Activated CD4-positive, alpha-beta T cell treated with anti-CD3 and anti-CD28 coated beads for 4 hours (primary cell): ENCODE measurements at regions not wholly inside any gene's neighbourhood (a gene's known extent, or its start where the extent isn't known, plus 50 kb on each side); places are given as distances from the start of the nearest gene placed in this dataset.
"Not testable (repeated sequence)": the region's sequence is repeated elsewhere in the genome, so short reads cannot be mapped to it uniquely, and the experiment has no call there.

Experiments
- DNase-seq, 2 donors: peaks; one replicate each; pipeline ENCODE4 v3.0.0-alpha.2; 2020

DNA sequence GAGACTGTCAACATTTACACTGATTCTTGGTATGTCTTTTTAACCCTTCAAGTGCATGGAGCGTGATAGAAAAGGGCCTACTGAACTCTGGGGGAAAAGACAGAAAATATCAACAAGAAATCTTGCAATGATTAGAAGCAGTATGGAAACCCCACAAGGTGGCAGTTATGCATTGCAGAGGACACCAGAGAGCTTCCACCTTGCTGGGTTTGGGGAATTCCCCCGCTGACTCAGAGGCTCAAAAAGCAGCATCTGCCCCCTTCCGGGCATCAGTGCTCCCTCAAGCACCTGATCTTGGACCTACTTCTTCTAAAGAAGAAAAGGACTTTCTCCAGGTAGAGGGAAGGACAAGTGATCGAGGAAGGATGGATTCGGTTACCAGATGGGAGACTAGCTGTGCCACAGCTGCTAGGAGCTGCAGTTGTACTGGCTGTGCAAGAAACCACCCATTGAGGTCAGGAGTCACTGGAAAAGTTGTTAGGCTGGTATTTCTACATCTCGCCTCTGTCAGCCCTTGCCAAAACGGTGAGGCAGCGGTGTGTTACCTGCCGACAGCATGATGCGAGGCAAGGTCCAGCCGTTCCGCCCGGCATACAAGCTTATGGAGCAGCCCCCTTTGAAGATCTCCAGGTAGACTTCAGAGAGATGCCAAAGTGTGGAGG is 102.8 kb upstream of the OSBPL11 start:
- DNase-seq, result peak; percentile 11 to 43

- no peak for DNase-seq
These were observed 120.4 kb upstream of the OSBPL11 start for GRCh38 chr3:125715651-125716050.

DNA sequence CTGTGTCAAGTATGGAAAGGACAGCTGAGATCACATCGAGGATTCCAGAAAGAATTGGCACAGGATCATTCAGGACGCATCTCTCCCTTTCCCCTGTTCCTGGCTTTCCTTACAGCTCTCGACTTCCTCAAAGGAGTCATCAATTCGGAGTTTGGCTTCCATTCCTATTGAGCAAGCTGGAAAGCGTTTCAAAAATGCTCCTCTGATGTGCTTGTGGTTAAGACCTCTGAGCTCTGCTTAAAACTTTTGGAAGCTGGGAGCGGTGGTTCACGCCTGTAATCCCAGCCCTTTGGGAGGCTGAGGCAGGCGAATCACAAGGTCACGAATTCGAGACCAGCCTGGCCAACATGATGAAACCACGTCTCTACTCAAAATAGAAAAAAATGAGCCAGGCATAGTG is 136.9 kb upstream of the OSBPL11 start:
- DNase-seq, result not testable (repeated sequence)

- not testable (repeated sequence) for DNase-seq
These were observed 146.9 kb upstream of the OSBPL11 start for GRCh38 chr3:125741991-125742718.

DNA sequence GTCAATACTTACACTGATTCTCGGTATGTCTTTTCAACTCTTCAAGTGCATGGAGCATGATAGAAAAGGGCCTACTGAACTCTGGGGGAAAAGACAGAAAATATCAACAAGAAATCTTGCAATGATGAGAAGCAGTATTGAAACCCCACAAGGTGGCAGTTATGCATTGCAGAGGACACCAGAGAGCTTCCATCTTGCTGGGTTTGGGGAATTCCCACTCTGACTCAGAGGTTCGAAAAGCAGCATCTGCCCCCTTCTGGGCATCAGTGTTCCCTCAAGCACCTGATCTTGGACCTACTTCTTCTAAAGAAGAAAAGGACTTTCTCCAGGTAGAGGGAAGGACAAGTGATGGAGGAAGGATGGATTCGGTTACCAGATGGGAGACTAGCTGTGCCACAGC is 147.5 kb upstream of the OSBPL11 start:
- DNase-seq, result peak; percentile 8 to 11

DNA sequence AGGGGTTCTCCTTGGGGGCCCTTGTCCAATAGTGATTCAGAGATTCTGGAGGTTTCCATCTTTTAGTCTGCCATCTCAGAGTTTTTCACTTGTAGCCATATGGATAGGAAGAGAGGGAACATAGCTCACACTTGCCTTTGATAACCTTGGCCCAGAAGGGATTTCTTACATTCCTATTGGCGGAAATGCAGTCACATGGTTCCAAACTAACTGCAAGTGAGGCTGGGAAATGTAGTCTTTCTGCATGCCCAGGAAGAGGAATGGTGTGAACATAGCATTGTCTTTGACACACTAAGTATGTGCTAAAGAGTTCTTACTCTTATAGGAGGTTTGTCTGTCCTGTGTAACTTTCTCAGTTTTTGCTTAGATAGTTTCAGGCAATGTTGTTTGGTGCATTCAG is 161.8 kb upstream of the OSBPL11 start:
- DNase-seq, result not testable (repeated sequence)

DNA sequence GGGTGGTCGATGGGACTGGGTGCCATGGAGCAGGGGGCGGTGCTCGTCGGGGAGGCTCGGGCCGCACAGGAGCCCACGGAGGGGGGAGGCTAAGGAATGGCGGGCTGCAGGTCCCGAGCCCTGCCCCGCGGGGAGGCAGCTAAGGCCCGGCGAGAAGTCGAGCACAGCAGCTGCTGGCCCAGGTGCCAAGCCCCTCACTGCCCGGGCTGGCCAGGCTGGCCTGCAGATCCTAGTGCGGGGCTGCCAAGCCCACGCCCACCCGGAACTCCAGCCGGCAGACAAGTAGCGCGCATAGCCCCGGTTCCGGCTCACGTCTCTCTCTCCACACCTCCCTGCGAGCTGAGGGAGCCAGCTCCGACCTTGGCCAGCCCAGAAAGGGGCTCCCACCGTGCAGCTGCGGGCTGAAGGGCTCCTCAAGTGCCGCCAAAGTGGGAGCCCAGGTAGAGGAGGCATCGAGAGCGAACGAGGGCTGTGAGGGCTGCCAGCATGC is 163.4 kb upstream of the OSBPL11 start:
- DNase-seq, result not testable (repeated sequence)

DNA sequence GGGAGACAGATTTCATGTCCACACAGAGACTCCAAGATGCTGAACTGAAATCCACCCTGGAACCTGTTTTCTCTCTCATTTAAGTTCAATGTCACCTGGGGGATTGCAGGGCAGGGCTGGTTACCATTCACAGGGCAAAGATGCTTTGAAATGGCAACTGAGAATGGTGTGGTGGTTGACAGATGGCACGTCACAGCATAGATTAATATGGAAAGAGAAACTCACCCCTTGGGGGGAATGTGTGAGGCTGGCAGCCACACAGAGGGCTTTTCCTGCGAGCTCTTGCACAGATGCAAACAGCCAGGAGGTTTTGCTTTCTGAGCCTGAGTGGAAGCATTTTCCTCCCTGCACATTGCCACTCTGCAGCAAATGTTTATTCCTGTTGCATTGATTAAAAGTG is 167.3 kb upstream of the OSBPL11 start:
- not testable (repeated sequence) for DNase-seq

- DNase-seq, result peak; percentile 55
These were observed 171.1 kb upstream of the OSBPL11 start for GRCh38 chr3:125766285-125766826.

DNA sequence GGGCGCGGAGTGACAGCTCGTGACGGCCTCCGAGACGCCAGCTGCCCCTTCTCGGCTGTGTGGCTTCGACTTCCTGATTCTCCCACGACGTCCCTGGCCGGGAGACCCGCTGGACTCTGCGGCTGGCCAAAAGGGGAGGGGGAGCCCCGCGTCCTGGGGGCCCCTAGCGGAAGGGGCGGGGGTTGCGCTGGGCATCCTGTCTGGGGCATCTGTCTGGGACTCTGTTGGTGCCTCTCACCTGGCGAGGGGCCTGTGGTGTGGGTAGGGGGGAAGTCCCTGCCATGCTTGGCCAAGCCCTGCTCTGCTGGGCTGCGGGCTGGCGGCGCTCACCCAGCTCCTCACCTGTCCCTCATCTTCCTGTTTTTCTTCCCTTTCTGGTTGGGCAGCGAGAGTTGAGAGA is 171.6 kb upstream of the OSBPL11 start:
- peak in 1 of 2 donors; percentile 5 for DNase-seq

- no peak for DNase-seq
These were observed 172.3 kb upstream of the OSBPL11 start for GRCh38 chr3:125767641-125768040.

DNA sequence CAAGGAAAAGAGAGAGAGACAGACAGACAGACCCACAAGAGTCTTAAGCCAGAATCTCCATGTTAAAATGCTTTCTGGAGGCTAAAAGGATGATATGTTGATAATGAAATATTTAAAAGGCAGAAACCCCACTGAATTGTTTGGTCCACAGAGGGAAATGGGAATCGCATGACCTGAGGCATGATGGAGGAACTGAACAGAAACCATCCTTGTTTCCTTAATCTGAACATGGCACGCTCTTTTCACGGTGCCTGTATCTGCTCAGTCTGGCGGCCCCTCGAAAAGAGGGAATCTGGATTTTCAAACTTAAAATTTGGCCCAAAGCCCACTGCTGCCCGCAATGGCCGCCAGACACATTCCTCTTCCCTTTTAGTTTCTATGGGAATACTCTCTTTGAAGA is 173.5 kb upstream of the OSBPL11 start:
- DNase-seq, result not testable (repeated sequence)

- not testable (repeated sequence) for DNase-seq
These were observed 176.2 kb upstream of the OSBPL11 start for GRCh38 chr3:125771506-125771905.

DNA sequence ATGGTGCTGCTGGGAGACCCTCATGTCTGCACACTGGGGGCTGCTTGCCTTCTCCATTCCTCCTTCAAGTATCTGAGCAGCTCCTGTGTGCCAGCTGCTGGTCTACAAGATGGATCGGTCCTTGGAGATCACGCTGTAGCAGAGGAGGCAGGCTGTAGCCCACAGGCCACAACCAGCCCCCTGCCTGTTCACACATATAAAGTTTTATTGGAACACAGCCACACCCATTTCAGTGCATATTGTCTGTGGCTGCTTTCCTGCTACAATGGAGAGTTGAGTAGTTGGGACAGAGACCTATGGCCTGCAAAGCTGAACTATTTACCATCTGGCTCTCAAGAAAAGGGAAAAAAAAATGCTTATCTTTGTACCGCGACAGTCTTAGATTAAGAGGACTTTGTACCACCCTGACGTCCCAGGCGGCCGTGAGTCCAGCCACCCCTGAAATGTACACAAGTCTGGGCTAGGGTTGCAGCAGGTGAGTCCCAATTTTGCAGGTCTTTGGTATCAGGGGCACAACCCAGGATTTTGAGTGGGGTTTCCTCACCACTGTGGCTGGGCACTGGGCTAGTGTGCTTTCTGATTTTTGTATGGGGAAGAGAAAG is 179.2 kb upstream of the OSBPL11 start:
- DNase-seq, result not testable (repeated sequence)

- DNase-seq, result not testable (repeated sequence)
These were observed 179.8 kb upstream of the OSBPL11 start for GRCh38 chr3:125775106-125775505.

GRCh38 chr3:125775606-125776294 is 180.5 kb upstream of the OSBPL11 start:
- DNase-seq, result not testable (repeated sequence)

DNA sequence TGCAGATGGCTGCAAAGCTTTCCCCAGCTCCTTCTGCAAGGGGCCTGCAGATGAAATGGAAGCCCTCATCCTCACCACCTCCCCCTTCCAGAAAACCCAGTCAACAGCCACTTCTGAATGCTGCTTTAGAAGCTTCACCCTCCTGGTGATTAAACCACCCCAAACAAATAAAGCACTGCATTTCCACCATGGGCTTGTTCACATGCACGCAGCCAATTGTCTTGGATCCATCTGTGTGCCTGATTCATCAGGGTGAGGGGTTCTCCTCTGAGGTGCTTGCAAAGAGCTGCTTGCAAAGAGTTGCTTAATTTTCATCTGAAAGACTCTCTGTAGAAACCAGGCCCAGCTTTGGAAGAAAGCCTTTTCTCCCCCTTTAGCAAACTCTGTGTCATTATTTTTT is 184.0 kb upstream of the OSBPL11 start:
- not testable (repeated sequence) for DNase-seq

DNA sequence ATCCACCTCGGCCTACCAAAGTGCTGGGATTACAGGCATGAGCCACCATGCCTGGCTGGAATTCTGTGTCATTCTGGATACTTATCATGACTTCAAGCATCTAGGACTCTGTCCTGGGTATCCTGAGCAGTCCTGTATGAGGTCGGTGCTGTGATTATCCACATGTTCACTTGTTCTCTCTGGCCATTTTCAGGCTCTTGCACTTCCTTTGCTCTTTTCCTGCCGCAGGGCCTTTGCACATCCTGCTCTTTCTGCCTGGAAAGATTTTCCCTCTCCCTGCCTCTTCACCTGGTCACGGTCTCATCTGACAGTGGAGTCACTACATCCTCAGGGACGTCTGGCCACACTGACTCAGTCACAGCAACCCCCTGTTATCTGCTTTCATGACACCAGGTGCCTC is 184.6 kb upstream of the OSBPL11 start:
- DNase-seq, result not testable (repeated sequence)

DNA sequence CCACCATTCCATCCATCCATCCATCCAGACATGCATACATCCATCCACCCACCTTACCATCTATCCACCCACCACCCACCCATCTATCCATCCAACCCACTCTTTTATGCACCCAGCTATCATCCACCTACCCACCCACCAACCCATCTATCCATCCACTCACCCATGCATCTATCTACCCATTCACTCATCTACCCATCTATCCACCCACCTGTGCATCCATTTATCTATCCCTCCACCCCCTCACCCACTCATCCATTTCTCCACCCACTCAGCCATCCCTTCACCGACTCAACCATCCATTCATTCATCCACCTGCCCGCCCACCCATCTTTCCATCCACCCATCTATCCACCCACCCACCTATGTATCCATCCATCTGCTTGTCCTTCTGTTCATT is 186.4 kb upstream of the OSBPL11 start:
- DNase-seq, result not testable (repeated sequence)

- not testable (repeated sequence) for DNase-seq
These were observed 178.7 kb upstream of the ROPN1B start for GRCh38 chr3:125790312-125790711.

GRCh38 chr3:125791021-125791420 is 178.0 kb upstream of the ROPN1B start:
- not testable (repeated sequence) for DNase-seq

DNA sequence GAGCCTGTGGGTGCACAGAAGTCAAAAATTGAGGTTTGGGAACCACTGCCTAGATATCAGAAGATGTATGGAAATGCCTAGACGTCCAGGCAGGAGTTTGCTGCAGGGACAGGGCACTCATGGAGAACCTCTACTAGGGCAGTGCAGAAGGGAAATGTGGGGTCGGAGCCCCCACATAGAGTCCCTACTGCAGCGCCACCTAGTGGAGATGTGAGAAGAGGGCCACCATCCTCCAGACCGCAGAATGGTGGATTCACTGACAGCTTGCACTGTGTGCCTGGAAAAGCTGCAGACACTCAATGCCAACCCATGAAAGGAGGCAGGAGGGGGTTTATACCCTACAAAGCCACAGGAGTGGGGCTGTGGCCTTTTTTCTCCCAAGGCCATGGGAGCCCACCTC is 159.0 kb upstream of the ROPN1B start:
- DNase-seq, result not testable (repeated sequence)

- peak in 1 of 2 donors; percentile 40 for DNase-seq
These were observed 146.8 kb upstream of the ROPN1B start for GRCh38 chr3:125822175-125822574.
